GM21381 (cell line): ENCODE measurements at regions not wholly inside any gene's neighbourhood (a gene's known extent, or its start where the extent isn't known, plus 50 kb on each side); places are given as distances from the start of the nearest gene placed in this dataset.
"Not testable (repeated sequence)": the region's sequence is repeated elsewhere in the genome, so short reads cannot be mapped to it uniquely, and the experiment has no call there.

Experiments
- ATAC-seq: cut with Tn5 transposase; IDR thresholded peaks from one replicate; pipeline ENCODE4 v1.9.1; 2021; ENCODE audit warnings: mild to moderate bottlenecking, moderate library complexity; ENCODE audit not compliant: unreplicated experiment

DNA sequence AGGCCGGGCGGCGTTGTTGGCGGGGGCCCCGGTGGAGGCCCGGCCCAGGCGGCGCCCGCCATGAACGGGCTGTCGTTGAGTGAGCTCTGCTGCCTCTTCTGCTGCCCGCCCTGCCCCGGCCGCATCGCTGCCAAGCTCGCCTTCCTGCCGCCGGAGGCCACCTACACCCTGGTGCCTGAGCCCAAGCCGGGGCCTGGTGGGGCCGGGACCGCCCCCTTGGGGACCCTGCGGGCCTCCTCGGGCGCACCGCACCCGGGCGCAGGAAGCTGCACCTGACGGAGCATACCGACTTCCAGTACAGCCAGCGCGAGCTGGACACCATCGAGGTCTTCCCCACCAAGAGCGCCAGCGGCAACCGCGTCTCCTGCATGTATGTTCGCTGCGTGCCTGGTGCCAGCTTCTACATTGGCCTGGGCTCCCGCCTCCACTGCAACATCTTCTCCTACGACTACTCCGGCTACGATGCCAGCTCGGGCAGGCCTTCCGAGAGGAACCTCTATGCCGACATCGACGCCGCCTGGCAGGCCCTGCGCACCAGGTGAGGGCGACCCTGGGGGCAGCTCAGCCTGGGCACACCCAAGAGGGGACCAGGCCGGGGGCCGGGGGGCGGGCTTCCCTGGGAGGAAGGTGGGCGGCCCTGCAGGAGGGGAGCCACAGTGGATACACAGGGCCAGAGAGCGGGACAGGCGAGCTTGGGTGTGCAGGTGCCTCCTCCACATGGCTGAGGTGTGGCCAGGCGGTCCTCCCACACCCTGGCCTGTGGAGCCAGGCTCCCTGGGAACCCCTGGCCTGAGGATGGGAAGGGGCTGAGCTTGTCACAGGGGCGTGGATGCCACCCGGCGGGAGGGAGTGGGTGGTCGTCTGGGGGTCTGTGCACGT, 201.6 kb downstream of the USP22 start:
- ATAC-seq: not testable (repeated sequence)

DNA sequence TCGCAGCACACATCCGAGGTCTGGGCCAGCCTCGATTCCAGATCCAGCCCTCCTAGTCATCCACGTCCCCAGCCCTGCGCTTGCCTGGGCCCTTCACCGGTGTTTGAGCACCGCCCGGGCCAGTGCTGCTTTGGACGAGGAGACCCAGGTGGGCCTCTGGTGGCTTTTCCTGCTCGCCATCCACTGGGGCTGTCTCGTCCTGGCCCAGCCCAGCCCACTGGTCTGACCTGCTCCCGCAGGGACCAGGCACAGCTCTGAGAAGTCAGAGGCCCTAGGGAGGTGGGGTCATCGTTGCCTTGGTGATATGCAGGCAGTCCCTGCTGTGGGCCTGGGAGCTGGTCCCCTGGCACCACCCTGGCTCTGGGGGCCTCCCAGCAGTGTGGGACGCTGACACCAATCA, 200.8 kb downstream of the USP22 start:
- ATAC-seq: not testable (repeated sequence)

DNA sequence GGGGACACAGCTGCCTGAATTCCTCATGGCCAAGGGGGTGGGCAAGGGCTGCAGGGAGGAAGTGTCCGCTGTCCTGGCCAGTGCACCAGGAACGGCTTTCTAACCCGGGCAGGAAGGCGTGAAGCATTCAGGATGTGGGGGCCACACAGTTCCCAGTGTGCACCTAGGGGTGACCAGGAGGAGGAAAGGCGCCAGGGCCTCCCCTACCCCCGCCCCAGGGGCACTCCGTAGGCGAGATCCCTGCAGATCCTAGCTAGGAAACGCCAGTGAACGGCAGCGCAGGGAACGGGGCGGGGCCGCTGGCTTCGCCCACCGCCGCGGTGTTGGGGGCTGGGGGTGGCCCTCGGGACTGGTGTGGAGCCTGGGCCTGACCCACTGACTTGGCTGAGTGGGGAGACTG, 199.6 kb downstream of the USP22 start:
- ATAC-seq: not testable (repeated sequence)

DNA sequence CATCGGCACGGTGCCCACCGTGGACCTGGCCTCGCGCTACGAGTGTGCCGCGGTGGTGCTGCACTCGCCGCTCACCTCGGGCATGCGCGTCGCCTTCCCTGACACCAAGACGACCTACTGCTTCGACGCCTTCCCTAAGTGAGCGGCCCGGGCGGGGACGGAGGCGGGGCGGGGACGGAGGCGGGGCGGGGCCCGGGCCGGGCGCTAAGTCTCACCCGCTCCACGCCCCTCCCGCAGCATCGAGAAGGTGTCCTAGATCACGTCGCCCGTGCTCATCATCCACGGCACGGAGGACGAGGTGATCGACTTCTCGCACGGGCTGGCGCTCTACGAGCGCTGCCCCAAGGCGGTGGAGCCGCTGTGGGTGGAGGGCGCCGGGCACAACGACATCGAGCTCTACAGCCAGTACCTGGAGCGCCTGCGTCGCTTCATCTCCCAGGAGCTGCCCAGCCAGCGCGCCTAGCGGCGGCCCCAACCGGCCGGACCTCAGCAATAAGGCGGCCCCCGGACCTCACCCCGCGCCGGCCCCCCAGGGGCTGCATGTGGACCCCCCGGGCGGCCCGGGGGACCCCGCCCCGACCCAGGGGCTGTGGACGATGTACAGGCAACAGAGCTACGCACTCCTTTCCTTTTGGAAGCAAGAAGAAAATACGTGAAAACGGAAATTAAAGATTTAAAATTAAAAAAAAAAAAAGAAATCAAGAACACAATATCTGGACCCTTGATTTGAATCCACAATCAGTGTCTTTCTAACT, 198.8 kb downstream of the USP22 start:
- ATAC-seq: not testable (repeated sequence)

DNA sequence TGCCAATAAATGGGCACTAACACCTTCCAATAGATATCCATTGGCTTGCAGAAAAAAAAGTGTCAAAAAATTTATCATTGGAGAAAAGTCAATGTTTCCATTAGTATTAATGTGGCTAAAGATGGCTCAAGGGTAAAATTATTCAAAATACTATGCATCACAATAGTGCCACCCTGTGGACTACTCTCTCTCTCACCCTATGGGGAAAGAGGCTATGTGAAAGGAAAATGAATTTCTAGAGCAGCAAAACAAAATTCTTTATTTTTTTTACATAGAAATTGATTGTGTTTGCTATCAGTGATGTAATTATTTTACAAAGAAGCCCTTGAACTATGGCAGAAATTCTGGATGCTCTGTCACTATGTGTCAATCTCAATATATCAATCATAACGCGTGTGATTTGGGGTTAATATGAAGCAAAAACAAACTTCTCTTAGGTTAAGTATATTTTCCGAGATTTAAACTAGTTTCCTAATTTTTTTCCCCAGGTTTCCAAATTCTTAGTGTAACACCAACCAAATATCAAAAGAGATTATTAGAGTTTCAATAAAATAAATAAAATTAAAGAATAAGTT, 193.9 kb downstream of the USP22 start:
- ATAC-seq: not testable (repeated sequence)

DNA sequence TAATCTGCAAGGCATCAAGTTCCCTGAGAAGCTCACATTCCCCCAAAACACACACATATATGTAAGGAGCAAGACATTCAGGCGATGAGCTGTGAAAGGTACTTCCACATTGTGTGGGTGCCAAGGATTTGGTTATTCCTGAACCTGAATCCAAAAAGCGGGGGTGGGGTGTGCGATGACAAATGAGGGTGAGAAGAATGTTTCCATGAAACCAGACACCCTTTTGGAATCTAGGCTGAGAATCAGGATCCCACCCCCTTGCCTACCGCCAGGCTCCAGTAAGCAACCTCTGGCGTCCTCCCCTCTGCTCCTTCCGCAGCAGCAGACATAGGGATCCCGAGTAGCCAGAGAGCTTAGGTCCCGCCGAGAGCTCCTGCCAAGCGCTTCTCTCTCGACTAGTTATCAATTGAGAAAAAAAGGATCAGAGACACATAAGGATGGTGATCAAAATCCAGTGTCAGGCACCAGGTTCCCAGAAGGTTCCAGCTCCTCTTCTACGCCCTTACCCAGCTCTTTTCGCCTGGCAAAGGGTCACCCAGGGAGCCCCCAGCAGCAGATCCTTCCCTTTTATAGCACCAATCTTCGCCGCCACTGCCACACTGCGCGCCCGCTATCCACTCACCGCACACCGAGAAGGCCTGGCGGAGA, 191.1 kb downstream of the USP22 start:
- ATAC-seq: not testable (repeated sequence)

DNA sequence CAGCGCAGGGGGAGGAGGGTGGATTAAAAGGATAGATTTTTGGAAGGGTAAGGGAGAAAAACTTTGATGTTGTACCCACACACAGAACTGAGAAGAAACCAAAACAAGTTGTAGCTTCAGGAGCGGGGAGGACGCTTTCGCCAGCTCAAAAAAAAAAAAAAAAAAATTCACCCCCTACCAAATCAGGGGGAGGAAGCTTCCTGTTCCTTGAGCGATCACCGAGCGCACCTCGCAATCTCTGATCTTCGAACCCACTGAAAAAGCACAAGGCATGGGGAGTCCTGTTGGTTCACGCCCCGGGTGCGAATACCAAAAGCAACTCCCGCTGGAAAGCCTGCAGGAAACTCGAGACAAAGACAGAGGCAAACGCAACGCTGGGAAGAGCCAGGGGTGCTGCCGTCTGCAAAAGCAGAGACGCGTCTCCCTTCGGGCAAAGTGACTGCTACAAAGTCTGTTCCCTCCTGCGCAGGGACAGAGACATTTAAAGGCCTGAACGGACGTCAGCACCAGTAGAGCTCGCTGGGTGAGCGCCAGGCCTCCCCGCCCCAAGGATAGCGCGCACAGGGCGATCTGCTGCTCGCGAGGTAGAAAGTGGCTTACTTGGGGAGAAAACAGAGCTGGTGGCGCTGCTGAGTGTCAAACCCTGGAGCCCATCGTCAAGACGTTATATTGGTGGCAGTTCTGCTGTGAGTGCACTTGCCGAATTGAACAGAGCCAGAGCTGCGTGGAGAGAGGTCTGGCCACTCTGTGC, 190.4 kb downstream of the USP22 start:
- no peak for ATAC-seq

DNA sequence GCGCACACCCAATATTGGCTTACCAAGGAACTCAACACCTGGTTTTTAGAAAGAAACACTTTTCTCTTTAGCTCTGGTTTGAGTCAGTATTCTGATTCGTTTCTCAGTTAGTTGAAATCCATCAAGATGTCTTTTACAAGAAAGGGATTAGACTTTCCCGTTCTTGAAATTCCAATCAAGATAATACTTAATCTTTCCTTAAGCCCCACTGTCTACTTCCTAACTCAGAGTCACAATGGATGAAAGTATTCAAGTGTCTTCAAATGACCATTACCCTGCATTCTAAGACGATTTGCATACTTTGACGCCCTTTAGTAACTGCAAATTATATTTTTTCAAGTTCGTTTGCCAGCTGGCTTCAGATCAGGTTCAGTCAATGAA, 189.8 kb downstream of the USP22 start:
- no peak for ATAC-seq

DNA sequence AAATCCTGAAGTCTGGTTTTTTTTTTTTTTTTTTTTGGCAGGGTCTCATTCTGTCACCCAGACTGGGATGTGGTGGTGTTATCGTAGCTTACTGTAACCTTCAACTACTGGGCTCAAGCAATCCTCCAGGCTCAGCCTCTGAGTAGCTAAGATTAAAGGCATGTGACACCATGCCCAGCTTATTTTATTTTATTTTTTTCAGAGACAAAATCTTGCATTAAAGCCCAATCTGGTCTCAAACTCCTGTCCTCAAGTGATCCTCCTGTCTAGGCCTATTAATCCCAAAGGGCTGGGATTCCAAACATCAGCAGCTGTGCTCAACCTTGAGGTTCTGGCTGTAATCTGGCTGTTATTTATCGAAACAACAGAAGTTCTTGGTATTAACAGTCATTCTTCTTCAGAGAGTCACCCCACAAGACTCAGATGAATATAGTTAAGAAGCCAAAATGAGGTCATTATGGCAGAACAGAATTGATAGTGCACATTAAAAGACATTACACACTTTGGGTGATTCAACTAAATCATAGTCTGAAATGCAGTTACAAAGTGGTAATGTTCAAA, 186.8 kb downstream of the USP22 start:
- not testable (repeated sequence) for ATAC-seq

DNA sequence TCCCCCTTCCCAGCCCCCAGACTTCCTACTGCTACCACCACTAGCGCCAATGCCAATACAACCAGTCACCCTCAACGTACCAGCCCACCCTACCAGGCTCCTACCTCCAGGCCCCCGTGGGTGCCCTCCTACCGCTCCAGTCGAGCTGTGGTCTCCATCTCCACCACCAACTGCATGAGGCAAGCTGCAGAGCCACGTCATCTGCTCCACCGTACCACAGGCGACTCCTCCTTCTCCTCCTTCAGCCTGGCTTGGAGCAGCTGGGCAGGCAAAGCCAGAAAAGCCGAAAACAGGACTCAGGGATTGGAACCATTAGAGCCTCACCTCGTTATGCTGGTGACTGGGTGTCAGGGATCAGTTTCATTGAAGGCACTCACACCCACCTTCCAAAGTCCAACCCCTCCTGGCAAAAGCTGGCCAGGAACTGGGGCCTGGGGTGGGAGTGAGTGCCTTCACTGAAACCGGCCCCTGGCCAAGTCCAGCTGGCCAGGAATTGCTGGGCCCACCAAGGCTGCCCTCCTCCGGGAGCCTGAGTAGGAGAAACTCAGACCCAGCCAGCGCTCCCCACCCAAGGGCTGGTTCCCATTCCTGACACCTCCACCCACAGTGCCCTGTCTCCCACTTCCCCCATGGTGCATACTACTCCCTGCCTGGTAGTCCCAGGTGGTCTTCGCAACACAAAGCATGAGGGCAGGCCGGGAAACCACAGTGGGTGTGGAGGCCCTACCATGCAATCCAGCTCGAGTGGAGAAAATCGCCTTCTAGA, 176.2 kb downstream of the USP22 start:
- not testable (repeated sequence) for ATAC-seq

DNA sequence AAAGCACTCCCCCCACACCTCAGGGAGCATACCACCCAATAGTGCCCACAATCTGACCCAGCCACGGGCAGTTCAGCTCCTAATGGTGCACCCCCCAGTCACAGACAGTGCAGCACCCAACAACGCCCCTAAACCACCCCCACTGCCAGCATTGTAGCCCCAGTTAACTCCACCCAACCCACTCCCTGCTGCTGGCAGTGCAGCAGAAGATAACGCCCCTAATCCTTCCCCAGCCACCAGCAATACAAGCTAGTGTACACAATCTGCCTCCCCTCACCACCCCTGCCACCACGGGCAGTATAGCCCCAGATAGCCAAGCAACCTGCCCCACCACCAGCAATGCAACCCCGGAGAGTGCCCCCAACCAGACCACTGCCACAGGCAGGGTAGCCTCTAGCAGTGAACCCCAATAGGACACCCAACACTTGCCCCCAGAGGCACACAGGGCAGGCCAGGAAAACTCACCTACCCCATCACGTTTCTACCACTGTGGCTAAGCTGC, 175.3 kb downstream of the USP22 start:
- not testable (repeated sequence) for ATAC-seq

DNA sequence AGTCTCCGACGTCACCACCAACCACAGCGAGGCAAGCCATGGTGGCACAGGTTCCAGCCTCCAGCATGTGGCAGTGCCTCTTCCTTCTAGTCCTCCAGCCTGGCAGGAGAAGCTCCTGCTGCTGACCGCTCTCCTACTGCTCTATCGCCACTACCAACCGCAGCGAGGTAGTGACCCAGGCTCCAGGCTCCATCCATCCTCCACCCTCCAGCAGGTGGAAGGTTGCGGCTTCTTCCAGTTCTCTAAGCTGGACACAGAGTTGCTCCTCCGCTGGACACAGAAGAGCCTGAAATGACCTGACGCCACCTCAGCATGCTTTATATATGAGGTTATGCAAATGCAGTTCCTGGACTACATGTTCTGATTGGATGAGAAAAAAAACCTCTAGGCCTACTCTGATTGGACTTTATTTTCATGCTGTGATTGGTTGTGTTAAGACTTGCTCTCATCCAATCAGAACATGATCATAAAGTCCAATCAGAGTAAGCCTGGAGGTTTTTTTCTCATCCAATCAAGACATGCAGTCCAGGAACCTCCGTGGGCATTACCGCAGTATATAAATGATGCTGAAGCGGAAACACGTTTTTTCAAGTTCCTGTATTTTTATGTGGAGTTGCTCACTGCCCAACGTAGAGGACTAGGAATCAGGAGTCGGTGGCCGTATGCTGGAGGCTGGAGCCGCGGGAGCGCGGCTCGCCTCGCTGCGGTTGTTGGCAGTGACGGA, 174.7 kb downstream of the USP22 start:
- ATAC-seq: not testable (repeated sequence)

DNA sequence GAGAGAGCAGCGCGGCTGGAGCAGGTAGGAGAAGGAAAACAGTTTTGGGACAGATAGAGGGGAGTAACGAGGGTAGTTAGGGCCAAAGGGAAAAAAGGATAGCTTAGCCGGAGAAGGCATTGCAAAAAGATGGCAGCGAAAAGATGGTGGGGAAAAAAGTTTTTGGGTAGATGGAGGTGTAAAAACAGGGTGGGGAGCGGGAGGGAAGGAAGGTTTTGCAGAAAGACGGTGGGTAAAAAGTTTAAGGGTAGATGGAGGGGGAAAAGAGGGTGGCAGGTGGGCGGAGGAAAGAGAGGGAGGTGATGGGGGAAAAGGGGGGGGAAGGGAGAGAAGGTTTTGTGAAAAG, 174.2 kb downstream of the USP22 start:
- not testable (repeated sequence) for ATAC-seq

DNA sequence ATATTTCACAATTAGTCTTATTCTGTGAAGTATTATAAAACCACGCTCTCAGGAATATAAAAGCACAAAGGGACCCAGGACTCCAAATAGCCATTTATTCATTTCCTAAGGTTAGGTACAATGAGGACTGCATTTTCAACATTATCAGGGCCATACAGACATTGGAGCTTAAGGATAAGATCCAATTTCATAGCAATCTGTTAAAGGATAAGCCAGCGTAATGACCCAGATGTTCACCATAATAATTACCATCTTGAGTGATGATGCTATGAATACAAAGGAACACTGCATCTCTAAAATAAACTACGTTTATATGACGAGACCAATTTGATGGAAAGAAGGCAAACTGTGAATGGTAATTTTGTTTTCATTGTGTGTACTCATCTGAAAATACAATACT, 169.6 kb downstream of the USP22 start:
- ATAC-seq: not testable (repeated sequence)

DNA sequence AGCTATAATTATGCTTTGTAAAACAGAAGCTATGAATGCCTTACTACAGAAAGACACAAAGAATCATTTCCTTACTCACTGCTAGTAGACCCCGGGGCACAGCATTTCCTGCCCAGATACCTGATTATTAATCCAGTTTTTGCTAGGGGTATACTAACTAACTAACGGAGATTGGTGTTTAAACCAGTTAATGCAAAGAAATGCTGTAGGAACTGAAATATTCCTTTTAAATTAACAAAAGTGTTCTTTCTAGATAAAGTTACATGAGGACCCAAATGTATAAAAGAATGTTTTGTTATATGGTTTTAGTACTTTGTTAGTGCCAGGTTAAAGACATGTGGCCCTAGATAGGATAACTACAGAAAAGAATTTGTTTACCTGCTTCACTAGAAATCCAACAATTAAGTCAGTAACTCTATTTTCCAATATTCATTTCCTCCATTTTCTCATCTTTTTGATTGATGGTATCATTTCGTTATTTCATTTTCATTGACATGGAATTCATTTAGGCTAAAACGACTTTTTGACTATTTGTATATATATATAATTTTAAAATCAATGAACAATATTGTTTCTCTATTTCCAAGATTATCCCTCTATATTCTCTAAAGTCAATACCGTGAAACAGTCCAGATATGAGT, 169.0 kb downstream of the USP22 start:
- not testable (repeated sequence) for ATAC-seq

DNA sequence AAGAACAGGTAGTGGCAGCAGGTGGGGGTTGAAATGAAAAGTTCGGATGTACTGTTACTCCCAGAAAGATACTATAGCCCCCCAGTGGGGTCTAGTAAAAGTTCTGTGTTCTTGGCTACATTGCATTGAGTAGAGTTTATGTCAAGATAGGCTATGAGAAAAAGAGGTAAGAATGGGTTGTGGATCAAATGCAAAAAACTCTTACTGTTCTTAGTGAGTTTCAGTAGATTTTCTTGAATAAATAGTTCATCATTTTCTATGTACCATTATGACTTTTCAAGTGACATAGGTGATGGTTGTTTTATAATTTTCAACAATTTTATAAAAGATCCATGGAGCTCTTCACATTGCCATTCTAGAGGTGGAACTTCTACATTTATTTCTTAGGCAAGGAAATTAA, 165.4 kb downstream of the USP22 start:
- ATAC-seq: not testable (repeated sequence)

DNA sequence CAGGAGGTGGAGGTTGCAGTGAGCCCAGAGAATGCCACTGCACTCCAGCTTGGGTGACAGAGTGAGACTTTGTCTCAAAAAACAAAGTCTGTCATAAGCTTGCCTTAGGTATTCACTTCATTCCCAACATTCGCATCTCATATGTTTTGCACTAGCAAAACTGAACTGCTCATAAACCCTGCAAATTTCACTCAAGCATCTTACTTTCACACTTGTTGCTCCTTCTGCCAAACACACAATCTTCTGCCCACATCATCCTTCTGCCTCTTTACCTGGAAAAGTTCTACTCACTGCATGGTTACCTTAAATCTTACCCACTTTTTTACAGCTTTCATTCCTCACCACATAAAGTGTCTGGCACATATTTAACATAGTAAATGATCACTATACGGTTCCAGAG, 152.5 kb downstream of the USP22 start:
- no peak for ATAC-seq

DNA sequence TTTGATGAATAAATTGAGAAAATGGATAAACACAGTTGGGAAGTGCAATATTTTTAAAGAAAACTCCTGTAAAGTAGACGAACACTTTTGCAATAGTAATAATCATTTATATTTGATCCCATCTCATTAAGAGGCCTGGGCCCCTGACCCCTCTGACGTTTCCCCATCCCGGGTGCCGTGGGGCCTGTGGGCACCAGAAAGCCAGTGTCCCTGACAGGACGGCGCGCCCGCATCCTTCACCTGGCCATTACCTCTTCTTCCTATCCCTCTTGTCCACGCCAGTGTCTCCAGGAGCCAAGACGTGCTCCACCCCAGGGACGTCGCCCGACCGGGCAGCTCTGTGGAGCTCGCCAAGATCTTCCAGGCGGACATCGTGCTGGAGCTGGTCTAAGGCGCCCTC, 147.4 kb downstream of the USP22 start:
- ATAC-seq: not testable (repeated sequence)
